NB4 (cell line): ENCODE measurements at regions not wholly inside any gene's neighbourhood (a gene's known extent, or its start where the extent isn't known, plus 50 kb on each side); places are given as distances from the start of the nearest gene placed in this dataset.

Source experiments
- CTCF ChIP-seq: IDR thresholded peaks from one replicate; pipeline ENCODE4 v1.5.1; 2012; ENCODE audit warnings: low read depth, low read length
- MAX ChIP-seq: IDR thresholded peaks from 2 replicates; pipeline ENCODE4 v1.6.1; 2011; ENCODE audit warnings: low read depth, low read length
- MYC ChIP-seq: IDR thresholded peaks from 2 replicates; pipeline ENCODE4 v1.6.1; 2011; ENCODE audit warnings: low read depth, low read length
- POLR2A ChIP-seq: IDR thresholded peaks from 2 replicates; pipeline ENCODE4 v1.6.1; 2011; ENCODE audit warnings: mild to moderate bottlenecking; ENCODE audit not compliant: insufficient read length; ENCODE audit errors: extremely low read depth

GRCh38 chr10:113493195-113493594 is 59.7 kb upstream of the HABP2 start:
- no peak for TF ChIP-seq POLR2A
- no peak for TF ChIP-seq CTCF
- TF ChIP-seq MYC, result no peak
- no peak for TF ChIP-seq MAX
